ENCODE measurements at regions not wholly inside any gene's neighbourhood (a gene's known extent, or its start where the extent isn't known, plus 50 kb on each side); places are given as distances from the start of the nearest gene placed in this dataset.
"Not testable (repeated sequence)": the region's sequence is repeated elsewhere in the genome, so short reads cannot be mapped to it uniquely, and the experiment has no call there.

GRCh38 chr6:139728876-139729427 is 354.5 kb upstream of the CITED2 start:
- in situ Hi-C loops (cut with MboI; ENCODE audit: low sequenced_read_pairs, unreplicated experiment): no loop called here
- no peak for TF ChIP-seq CTCF (IDR thresholded peaks at IDR 0.05; ENCODE audit: borderline replicate concordance, control extremely low read depth, extremely low read depth, insufficient read depth, missing control alignments)
- no peak for DNase-seq (ENCODE audit: low spot score)

GRCh38 chr6:139726272-139726671 is 351.8 kb upstream of the CITED2 start:
- DNase-seq (ENCODE audit: low spot score); in situ Hi-C loops (cut with MboI; ENCODE audit: low sequenced_read_pairs, unreplicated experiment): not testable (repeated sequence)

GRCh38 chr6:139722530-139722929 is 348.1 kb upstream of the CITED2 start:
- TF ChIP-seq CTCF (IDR thresholded peaks at IDR 0.05; ENCODE audit: borderline replicate concordance, control extremely low read depth, extremely low read depth, insufficient read depth, missing control alignments): no peak
- no peak for DNase-seq (ENCODE audit: low spot score)
- in situ Hi-C loops (cut with MboI; ENCODE audit: low sequenced_read_pairs, unreplicated experiment): no loop called here

GRCh38 chr6:139721954-139722353 is 347.5 kb upstream of the CITED2 start:
- TF ChIP-seq CTCF (IDR thresholded peaks at IDR 0.05; ENCODE audit: borderline replicate concordance, control extremely low read depth, extremely low read depth, insufficient read depth, missing control alignments): no peak
- no peak for DNase-seq (ENCODE audit: low spot score)
- in situ Hi-C loops (cut with MboI; ENCODE audit: low sequenced_read_pairs, unreplicated experiment): no loop called here

GRCh38 chr6:139713900-139714506 is 339.6 kb upstream of the CITED2 start:
- DNase-seq (ENCODE audit: low spot score): no peak
- in situ Hi-C loops (cut with MboI; ENCODE audit: low sequenced_read_pairs, unreplicated experiment): no loop called here
- no peak for TF ChIP-seq CTCF (IDR thresholded peaks at IDR 0.05; ENCODE audit: borderline replicate concordance, control extremely low read depth, extremely low read depth, insufficient read depth, missing control alignments)

GRCh38 chr6:139713424-139713823 is 339.0 kb upstream of the CITED2 start:
- no peak for DNase-seq (ENCODE audit: low spot score)
- no peak for TF ChIP-seq CTCF (IDR thresholded peaks at IDR 0.05; ENCODE audit: borderline replicate concordance, control extremely low read depth, extremely low read depth, insufficient read depth, missing control alignments)
- in situ Hi-C loops (cut with MboI; ENCODE audit: low sequenced_read_pairs, unreplicated experiment): no loop called here

GRCh38 chr6:139712830-139713229 is 338.4 kb upstream of the CITED2 start:
- in situ Hi-C loops (cut with MboI; ENCODE audit: low sequenced_read_pairs, unreplicated experiment): no loop called here
- TF ChIP-seq CTCF (IDR thresholded peaks at IDR 0.05; ENCODE audit: borderline replicate concordance, control extremely low read depth, extremely low read depth, insufficient read depth, missing control alignments): no peak
- no peak for DNase-seq (ENCODE audit: low spot score)
